HG03064 (cell line): ENCODE measurements at regions not wholly inside any gene's neighbourhood (a gene's known extent, or its start where the extent isn't known, plus 50 kb on each side); places are given as distances from the start of the nearest gene placed in this dataset.
A peak's percentile ranks its signal among the peaks of the same experiment; 100 is the strongest.

Experiments
- ATAC-seq: cut with Tn5 transposase; IDR thresholded peaks from one replicate; pipeline ENCODE4 v1.9.1; 2021; ENCODE audit warnings: low read depth; ENCODE audit not compliant: unreplicated experiment

DNA sequence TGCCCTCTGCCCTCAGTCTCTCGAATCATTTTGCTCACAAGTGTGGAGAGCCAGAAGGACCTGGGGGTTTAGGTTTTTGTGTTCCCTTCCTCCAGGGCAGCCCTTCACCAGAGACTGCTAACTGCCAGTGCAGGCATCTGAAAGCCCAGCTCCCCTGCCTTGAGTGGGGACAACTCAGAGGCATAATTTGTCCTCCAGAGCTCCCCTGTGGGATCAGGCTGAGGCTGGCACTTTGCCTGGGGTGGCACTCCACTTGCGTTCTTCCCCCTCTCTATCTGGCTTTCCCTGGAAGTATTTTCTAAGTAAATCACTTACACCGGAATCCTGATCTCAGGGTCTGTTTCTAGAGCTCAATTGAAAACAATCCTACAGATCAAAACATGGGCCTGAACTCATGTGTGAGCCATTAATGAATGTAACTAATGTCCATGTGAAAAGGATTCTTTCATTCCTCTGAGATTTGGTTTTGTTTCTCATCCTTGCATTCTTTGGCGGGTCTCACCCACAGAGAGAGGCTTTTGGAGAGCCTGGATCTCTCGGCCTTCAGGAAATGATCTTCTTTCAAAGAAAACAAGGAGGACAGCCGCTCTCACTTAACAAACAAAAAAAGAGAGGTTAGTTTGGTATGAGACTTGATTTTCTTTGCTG lies 125.7 kb upstream of the RIPOR2 start:
- ATAC-seq = no peak

DNA sequence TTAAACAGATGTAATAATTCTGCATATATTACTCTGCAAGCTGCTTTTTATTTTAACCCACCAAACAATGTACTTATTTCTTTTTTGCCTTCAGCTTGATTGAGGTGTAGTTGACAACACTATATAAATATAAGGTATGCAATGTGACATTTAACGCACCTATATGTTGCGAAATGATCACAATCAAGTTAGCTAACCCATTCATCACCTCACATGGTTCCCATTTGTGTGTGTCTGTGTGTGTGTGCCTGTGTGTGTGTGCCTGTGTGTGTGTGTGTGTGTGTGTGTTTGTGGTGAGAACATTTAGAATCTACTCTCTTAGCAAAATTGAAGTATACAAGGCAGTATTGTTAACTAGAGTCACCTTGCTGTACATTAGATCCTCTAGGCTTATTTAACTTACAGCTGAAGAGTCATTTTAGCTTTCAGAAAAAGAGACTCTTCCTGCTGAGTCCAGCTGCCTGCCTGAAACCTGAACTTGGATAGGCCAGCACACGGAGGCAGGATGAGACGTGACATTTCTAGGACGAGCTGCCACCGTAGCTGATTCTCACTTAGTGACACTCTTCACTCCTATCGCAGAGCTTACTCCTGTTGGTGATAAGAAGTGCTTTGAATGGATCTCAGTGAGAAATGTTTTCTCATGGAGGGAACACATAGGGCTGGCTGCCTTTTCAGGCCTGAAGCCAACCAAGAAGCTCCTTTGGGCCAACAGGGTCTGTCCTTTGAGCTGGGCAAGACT lies 126.5 kb upstream of the RIPOR2 start:
- no peak for ATAC-seq

DNA sequence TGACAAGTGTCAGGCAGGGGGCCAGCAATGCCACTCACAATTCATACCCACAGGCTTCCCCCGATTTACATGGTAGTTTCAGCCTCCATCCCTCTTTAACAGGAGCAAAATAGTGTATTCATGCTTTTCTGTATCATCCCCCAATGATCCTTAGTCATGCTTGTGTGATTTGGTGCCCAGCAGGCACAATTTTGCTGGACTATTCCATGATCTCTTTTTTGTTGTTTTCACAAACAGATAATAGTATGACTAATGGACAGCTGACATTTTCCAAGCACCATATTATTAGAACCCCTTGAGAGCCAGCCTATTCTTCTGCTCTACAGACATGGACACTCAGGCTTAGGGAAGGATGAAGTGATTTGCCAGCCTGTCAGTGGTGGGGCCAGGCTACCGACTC lies 128.2 kb upstream of the RIPOR2 start:
- ATAC-seq = no peak

DNA sequence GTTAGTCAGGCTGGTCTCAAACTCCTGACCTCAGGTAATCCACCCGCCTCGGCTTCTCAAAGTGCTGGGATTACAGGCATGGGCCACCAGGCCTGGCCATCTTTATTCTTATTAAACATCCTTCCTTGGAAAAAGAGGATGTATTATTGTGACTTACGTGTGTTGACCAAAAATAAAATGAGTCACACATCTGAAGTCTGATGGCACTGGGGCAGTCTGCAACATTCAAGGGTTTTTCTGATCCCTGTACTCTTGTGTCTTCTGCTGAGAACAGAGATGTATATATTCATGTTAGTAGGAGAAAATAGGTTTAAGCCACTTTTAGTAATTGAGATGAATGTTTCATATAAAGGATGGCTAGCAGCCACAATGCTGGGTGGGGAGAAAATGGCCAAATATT lies 129.9 kb upstream of the RIPOR2 start:
- no peak for ATAC-seq

DNA sequence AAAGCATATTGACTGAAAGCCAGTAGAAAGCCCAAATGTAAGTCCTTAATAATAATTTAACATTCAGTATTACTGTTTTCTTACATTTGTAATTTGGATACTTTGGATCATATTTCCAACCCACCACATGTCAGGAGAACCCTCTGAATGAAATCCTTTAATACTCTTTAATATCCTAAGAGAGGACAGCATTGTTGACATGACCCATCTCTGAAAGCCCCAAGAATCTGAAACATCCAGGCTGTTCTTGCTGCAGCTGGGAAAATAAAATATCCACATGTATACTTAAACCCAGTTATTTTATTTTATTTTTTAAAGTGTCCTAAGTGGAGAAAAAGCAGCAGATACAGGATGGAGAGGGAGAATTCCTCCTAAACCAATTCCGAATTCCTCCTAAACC lies 130.8 kb upstream of the RIPOR2 start:
- ATAC-seq = no peak

DNA sequence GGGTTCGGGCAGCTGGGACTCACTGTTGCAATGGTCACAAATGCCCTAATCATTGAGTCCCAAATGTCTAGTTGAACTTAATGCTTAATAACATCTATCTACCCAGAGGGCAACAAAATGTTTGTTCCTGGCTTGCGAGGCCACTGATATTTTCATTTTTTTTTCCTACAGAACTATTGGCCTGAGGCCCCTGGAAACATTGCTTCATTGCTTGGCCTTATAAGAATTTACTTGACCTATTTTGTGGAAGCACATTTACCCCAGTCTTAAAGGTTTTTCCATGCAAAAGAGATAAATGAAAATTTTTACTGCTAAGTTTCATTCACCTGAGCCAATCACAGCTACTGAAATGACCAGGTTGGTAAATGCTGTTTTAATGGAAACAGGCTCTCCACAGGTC lies 133.1 kb upstream of the RIPOR2 start:
- ATAC-seq = no peak

DNA sequence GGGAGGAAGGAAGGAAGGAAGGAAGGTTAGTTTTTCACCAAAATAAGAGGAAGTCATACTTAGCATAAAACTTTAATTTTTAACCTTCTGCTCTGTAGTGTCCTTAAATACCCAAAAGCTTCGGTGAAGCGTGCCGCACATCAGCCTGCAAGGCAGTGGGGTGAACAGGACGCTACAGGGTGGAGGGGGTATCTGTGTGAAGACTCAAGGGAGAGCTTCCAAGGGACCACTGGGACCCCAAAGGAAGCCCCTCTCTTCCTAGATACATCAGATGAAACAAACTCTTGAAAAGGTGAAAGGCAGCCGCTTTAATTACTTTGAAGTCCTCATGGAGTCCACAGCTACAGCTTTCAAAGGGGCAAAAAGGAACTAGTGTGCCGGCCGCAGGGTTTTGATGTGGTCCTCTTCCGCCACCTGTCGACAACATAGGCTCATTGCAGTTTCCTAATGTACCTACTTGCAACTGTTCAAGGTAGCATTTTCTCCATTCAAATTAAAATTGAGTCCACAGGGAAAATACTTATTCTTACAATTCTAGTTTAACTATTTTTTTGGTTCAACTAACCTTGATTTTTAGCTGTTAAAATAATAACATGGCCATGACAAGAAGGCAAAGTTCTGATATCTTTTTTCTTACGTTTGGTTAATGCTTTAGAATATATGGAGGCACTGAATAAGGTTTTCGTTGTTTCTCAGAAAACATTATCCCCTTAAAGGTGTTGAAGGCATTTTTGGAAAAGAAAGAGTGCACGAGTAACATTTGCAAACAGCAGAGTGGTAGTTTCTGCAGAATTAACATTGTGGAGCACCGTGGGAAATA lies 135.0 kb upstream of the RIPOR2 start:
- peak; percentile 85 for ATAC-seq

DNA sequence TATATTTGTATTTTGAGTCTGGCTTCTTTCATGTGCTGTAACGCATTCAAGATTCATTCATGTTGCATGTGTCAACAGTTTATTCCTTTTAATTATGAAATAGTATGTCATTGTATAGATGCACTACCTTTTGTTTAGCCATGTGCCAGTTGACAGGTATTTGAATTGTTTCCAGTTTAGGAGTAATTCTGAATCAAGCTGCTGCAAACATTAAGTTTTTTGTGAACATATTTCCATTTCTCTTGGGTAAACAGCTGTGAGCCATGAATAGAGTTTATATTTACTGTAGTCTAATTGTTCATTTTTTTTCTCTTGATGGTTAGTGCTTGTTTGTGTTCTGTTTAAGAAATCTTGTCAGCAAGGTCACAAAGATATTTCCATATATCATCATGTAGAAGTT lies 142.4 kb upstream of the RIPOR2 start:
- no peak for ATAC-seq

DNA sequence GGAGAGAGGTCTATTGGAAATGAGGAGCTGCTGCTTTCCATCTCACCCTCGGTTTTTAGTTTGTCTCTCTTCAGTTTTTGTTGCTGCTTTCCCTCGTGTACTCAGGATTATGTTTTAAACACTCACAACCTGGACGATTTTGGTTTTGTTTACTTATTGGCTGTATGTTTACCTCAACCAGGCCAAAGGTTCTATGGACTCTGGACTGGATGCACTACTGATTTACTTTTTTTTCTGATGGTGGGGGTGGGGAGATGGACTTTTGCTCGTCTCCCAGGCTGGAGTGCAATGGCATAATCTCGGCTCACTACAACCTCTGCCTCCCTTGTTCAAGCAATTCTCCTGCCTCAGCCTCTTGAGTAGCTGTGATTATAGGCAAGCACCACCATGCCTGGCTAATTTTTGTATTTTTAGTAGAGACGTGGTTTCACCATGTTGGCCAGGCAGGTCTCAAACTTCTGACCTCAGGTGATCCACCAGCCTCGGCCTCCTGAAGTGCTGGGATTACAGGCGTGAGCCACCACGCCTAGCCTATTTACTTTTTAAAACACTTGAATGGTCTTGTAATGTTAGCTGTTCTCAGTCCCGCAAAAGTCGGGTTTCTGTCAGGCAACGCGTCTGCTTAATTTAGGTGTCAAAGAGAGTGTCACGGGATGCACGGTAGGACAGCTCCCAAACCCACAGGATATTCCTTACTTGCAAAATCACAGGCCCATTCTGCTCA lies 148.2 kb upstream of the RIPOR2 start:
- no peak for ATAC-seq

DNA sequence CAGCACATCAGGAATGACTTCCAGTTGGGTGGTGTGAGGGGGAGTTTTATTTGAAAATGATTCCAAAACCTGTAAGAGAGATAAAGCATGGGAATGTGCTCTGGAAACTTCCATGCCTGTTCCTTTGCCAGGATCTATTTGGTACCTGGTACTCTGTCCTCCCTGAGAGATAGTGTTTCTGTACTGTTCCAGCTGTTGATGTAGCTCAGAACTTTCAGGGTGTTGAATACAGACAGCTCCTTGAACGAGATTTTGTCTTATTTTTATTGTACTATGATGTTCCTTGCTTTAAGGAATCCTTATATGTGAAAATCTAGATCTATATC lies 148.7 kb upstream of the RIPOR2 start:
- no peak for ATAC-seq

DNA sequence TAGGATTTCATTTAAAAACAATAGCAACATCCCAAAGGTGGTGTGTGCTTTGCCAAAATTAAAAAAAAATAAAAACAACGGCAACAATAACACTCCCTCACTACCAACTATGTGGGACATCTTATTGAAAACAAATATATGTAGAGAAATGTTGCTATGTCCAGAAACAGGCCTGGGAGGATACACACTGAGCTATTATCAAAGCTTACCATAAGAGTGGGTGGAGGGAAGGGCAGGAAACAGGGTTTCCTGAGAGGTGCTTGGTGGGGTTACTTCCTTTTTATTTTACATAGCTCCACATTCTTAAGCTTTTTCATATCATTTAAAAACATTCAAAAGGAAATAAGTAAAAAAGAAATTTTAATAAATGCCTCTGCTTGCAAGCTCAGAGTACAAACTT lies 150.0 kb upstream of the RIPOR2 start:
- ATAC-seq = no peak

DNA sequence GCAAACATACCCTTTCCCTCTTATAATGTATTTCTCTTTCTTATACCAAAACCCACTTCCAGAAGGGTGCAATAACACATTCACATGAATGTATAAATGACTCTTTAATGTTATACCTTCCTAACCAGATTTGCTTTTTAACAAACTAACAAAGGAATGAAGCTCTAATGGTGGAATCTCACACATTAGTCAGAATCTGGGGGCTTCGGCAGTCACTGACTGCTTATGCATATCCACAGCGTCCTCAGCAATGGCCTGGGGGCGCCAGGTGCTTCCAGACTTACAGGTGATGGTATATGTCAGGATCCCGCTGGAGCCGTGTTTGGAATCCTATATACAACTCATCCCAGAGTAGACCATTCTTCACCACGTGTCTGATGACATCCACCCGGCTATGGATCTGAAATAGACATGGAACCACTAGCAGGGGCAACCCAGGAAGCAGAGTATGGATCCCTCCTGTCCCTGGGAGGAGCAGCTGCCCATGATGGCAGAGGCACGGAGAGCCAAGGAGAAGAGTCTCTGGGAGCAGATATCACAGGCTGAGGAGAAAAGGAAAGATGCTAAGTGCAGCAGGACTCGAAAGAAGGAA lies 150.8 kb upstream of the RIPOR2 start:
- no peak for ATAC-seq

DNA sequence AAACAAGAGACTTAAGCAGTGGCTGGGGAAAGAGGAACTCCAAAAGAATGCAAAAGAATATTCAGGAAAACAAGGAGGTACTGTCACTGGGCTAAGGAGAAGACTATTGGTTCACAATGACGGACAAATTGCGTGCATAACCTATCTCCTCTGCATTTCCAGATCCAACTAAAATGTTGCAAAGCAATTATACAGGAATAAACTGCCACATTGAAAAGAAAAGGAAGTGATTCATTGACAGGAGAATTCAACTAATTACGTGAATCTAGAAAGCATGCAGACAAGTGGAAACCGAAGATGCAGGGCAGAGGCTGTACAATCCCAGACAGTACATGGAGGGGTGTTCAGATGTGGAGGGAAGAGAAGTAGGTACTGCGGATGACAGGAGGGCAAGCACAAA lies 152.8 kb upstream of the RIPOR2 start:
- ATAC-seq = no peak

DNA sequence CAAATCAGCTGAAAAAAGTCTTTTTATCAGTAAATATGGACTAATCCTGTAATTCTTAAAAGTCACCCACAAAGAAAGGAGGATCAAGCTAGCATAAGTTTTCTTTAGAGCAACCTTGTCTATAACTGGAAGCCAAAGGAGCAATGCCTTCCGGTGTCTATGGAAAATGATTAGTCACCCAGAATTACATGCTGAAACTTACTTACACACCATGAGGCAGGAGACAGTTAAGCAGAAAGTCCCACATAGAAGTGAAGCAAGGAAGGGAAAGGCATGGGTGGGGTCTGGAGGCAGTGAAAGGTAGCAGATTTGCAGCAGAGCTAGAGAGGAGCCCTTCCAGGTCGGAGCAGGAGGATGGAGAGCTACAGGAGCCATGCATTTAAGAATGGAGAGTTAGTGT lies 153.7 kb upstream of the RIPOR2 start:
- no peak for ATAC-seq

DNA sequence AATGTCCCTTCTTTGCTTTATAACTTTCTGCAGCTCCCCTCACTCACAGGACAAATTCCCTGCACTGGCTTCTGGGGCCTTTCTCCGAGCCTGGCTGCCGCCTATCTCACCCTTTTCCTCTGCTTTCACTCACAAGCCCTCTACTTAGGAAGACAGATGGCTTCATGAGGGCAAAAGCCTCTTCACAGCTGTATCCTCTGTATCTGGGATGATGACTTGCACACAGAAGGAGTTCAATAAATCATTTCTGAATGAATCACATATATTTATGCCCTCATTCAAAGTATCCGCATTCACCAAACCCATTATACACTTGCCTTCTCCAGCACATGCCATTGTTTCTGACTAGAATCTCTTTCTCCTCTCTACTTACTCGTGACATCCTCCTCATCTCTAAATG lies 159.0 kb upstream of the RIPOR2 start:
- no peak for ATAC-seq

DNA sequence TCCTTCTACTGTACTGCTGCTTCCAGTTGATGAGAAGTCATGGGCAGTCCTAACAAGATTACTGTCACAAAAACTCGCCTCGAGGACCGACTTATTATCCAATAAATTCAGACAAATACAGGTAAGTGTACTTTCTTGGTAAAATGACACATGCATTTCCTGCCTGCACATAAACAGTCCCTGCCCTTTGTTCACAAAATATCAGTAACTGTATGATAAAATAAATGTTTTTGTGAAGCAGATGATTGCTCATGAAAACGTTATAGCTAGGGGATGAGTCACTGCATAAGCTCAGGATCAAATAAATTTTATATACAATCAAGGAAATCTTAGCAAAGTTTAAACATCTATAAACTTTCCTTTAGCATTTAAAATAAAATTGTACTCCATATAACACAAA lies 164.5 kb upstream of the RIPOR2 start:
- ATAC-seq = no peak

DNA sequence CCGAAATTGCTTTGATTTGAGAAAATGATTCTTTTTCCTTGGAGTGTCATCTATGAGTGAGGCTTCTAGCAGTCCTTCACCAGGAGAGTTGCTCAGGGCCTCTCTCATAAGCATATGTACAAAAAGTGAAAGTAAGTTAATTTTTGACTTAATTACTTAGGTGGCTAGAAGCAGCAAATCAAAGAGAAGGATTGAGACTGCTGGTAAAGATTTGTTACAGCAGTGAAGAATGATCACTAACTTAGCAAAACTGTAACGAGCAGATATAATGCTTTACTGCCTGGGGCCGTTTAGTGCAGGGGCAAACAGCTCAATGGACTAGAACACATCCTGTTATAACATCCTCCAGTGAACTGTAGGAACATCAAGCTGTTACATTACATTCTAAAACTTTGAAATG lies 167.8 kb upstream of the RIPOR2 start:
- no peak for ATAC-seq

DNA sequence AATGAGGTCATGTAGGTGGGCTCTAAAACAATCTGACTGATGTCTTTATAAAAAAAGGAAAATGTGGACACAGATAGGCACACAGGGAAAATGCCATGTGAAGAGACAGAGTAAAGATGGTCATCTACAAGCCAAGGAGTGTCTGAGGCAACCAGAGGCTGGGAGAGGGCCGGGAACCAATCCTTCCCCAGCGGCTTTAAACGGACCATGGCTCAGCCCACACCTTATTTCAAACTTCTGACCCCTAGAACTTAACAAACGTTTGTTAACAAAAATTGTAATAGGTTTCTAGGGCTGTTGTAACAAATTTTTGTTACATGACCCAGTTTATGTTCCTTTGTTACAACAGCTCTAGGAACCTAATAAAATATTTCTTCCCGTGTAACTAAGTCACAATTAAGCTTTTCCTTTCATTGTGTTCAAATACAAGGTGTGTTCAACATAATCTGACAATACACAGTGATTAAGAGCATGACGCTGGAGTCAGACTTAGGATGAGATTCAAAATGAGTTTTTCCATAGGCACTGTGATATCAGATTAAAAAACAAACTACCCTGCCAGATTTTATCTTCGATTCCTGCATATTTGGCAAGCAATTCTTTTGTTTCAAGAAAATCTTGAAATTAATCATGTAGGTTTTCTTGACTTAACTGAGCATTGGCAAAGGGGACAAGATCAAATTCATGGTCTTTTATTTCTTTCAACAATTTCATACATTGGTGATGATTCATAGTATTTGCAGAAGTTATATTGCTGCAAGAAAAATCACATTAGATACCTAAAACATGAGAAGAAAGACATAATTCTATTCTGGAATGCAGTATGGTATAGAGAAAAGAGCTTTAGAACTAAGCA lies 169.5 kb upstream of the RIPOR2 start:
- no peak for ATAC-seq

DNA sequence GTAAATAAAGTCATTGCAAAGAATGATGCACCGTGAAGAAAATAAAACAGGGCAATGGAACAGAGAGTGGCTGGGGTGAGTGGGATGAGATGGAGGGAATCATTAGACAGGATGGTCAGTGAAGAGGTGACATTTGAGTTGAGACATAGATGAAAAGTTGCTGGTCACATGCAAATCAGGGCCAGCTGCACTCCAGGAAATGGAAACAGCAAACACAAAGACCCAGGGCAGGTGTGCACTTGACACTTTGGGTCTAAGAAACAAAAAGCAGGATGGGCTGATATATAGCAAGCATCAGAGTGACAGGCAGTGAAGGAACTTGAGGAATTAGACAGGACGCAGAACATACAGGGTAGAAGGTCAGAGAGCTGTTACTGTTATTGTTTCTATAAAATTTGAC lies 171.5 kb upstream of the RIPOR2 start:
- ATAC-seq = no peak

DNA sequence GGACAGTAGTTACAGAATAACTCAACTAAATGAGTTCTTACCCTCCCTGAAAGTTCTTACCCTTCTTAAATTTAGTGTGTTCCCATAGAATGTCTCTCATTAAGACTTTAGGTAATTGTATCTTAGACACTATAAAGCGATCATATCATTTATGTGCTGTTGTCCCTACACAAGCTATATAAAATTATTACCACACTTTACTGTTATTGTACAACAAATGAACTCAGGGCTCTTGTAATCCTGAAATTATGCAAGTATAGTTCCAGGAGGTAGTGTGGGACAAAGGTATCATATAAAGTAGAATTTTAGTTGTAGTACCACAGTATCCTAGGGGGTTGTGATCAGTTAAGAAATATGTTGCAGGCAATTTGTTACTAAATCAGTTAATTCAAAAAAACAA lies 167.4 kb upstream of the CARMIL1 start:
- no peak for ATAC-seq
